Gastroesophageal sphincter (tissue), 4 donors: ENCODE measurements at regions not wholly inside any gene's neighbourhood (a gene's known extent, or its start where the extent isn't known, plus 50 kb on each side); places are given as distances from the start of the nearest gene placed in this dataset.
"Not testable (repeated sequence)": the region's sequence is repeated elsewhere in the genome, so short reads cannot be mapped to it uniquely, and the experiment has no call there.

Experiments
- ATAC-seq: fragments of 150-250 bp; one replicate; pipeline ENCODE4 v1.9.1; 2016; ENCODE audit warnings: mild to moderate bottlenecking, moderate library complexity
- H3K27ac ChIP-seq, 4 donors: fragments of 200-600 bp; sonication (generic) in 3 of 4; 1 replicate in 3 of 4; 2 replicates in 1 of 4; pipeline ENCODE4 v1.5.1; 2016 to 2019
- H3K27me3 ChIP-seq: fragments of 200-600 bp; sonication (generic); one replicate; pipeline ENCODE4 v1.5.1; 2019
- H3K36me3 ChIP-seq, 2 donors: fragments of 200-600 bp; sonication (generic); one replicate each; pipeline ENCODE4 v1.5.1; 2019; ENCODE audit warnings: control low read depth in 1 of 2
- H3K4me1 ChIP-seq, 3 donors: fragments of 200-600 bp; sonication (generic); 1 replicate in 2 of 3; 2 replicates in 1 of 3; pipeline ENCODE4 v1.5.1; 2016 to 2019; ENCODE audit warnings: control low read depth in 2 of 3
- H3K4me3 ChIP-seq, 2 donors: fragments of 200-600 bp; sonication (generic); one replicate each; pipeline ENCODE4 v1.5.1; 2019; ENCODE audit warnings: mild to moderate bottlenecking in 1 of 2, moderate library complexity in 1 of 2
- H3K9me3 ChIP-seq, 3 donors: fragments of 200-600 bp; sonication (generic); one replicate each; pipeline ENCODE4 v1.5.1; 2017 to 2019; ENCODE audit warnings: control low read depth in 2 of 3
- CTCF ChIP-seq, 4 experiments: fragments of 200-600 bp in 2 of 4; fragments of 450-650 bp in 2 of 4; sonication (generic) in 1 of 4; IDR thresholded peaks; one replicate each; pipeline ENCODE4 v1.5.1; 2017 to 2019; ENCODE audit warnings: antibody characterized with exemption in 4 of 4, mild to moderate bottlenecking in 2 of 4, moderate library complexity in 2 of 4
- EP300 ChIP-seq: sonication (generic); formaldehyde crosslinking; IDR thresholded peaks from one replicate; pipeline ENCODE4 v1.6.1; 2017; ENCODE audit warnings: antibody characterized with exemption, mild to moderate bottlenecking
- POLR2A ChIP-seq, 2 donors: fragments of 450-650 bp; IDR thresholded peaks; one replicate each; pipeline ENCODE4 v1.6.1; 2017; ENCODE audit warnings: antibody characterized with exemption in 2 of 2, mild to moderate bottlenecking in 2 of 2, moderate library complexity in 1 of 2
- POLR2AphosphoS5 ChIP-seq: sonication (generic); formaldehyde crosslinking; IDR thresholded peaks from one replicate; pipeline ENCODE4 v1.6.1; 2017; ENCODE audit warnings: antibody characterized with exemption
- WGBS, 2 donors: methylation state at CpG; one replicate each; pipeline ENCODE4 v1.1.5; 2018; ENCODE audit warnings: low coverage in 1 of 2; 5-methylcytosine and 5-hydroxymethylcytosine counted together

GRCh38 chr4:79198951-79199587, 126.8 kb downstream of the NAA11 start:
- Histone ChIP-seq H3K36me3 (no peaks in the 10 kb centered on the region), H3K4me1 (no peaks in the 10 kb centered on the region), H3K27ac (no peak overlapping the region), H3K9me3 (no peaks in the 10 kb centered on the region), H3K4me3 (no peak overlapping the region), H3K27me3 (no peaks in the 10 kb centered on the region)
- TF ChIP-seq POLR2A (IDR thresholded peaks at IDR 0.05) (no peak), POLR2AphosphoS5 (no peak), EP300 (no peak), CTCF (IDR thresholded peaks at IDR 0.05) (no peak)
- 79 to 80% methylated on average over 5 of the region's 5 CpGs for WGBS, 2 donors
- no peak for ATAC-seq

- no peaks in the 10 kb centered on the region for H3K27me3 ChIP-seq
- no peak overlapping the region for H3K4me3 ChIP-seq
- H3K27ac ChIP-seq: no peak overlapping the region
- no peak for TF ChIP-seq CTCF (IDR thresholded peaks at IDR 0.05)
- no peak for TF ChIP-seq POLR2AphosphoS5
- TF ChIP-seq EP300: no peak
- TF ChIP-seq POLR2A (IDR thresholded peaks at IDR 0.05): no peak
- WGBS, 2 donors: 81 to 94% methylated on average over 2 to 3 of the region's 3 CpGs
- no peaks in the 10 kb centered on the region for H3K9me3 ChIP-seq
- no peaks in the 10 kb centered on the region for H3K4me1 ChIP-seq
- no peak for ATAC-seq
- H3K36me3 ChIP-seq: no peaks in the 10 kb centered on the region
Observed at GRCh38 chr4:79197275-79198009, 128.4 kb downstream of the NAA11 start.

- H3K27me3 ChIP-seq, ATAC-seq, H3K27ac ChIP-seq, H3K36me3 ChIP-seq, H3K9me3 ChIP-seq, H3K4me1 ChIP-seq, H3K4me3 ChIP-seq: not testable (repeated sequence)
- WGBS, 2 donors: 60 to 100% methylated on average over 1 of the region's 1 CpG
Observed at GRCh38 chr4:79191292-79191691, 134.6 kb downstream of the NAA11 start.

GRCh38 chr4:79185526-79186045, 140.3 kb downstream of the NAA11 start:
- H3K4me3 ChIP-seq: no peak overlapping the region
- no peak for ATAC-seq
- H3K4me1 ChIP-seq: peaks cover 0 to 18% (median 5%) of the 10 kb centered on the region in 3 donors
- no peaks in the 10 kb centered on the region for H3K9me3 ChIP-seq
- H3K36me3 ChIP-seq: no peaks in the 10 kb centered on the region
- TF ChIP-seq POLR2AphosphoS5 (no peak), CTCF (IDR thresholded peaks at IDR 0.05) (no peak), EP300 (no peak), POLR2A (IDR thresholded peaks at IDR 0.05) (no peak)
- H3K27me3 ChIP-seq: no peaks in the 10 kb centered on the region
- 47 to 56% methylated on average over 3 of the region's 3 CpGs for WGBS, 2 donors
- H3K27ac ChIP-seq: no peak overlapping the region

GRCh38 chr4:79184476-79184875, 141.4 kb downstream of the NAA11 start:
- 70 to 77% methylated on average over 4 of the region's 4 CpGs for WGBS, 2 donors
- ATAC-seq: no peak
- TF ChIP-seq CTCF (IDR thresholded peaks at IDR 0.05) (no peak), EP300 (no peak), POLR2A (IDR thresholded peaks at IDR 0.05) (no peak), POLR2AphosphoS5 (no peak)
- no peak overlapping the region for H3K27ac ChIP-seq
- no peaks in the 10 kb centered on the region for H3K9me3 ChIP-seq
- H3K27me3 ChIP-seq: no peaks in the 10 kb centered on the region
- H3K4me3 ChIP-seq: no peak overlapping the region
- H3K4me1 ChIP-seq: peaks cover 0 to 18% (median 5%) of the 10 kb centered on the region in 3 donors
- H3K36me3 ChIP-seq: no peaks in the 10 kb centered on the region
